GM12892 (cell line): ENCODE measurements at regions not wholly inside any gene's neighbourhood (a gene's known extent, or its start where the extent isn't known, plus 50 kb on each side); places are given as distances from the start of the nearest gene placed in this dataset.

Experiments used
- POLR2AphosphoS5 ChIP-seq: IDR thresholded peaks from 2 replicates; pipeline ENCODE4 v1.6.1; 2011; ENCODE audit warnings: low read depth, low read length, control low read depth
- TAF1 ChIP-seq: IDR thresholded peaks from 2 replicates; pipeline ENCODE4 v1.6.1; 2011; ENCODE audit warnings: low read depth, mild to moderate bottlenecking, control low read depth, low read length, borderline replicate concordance

DNA sequence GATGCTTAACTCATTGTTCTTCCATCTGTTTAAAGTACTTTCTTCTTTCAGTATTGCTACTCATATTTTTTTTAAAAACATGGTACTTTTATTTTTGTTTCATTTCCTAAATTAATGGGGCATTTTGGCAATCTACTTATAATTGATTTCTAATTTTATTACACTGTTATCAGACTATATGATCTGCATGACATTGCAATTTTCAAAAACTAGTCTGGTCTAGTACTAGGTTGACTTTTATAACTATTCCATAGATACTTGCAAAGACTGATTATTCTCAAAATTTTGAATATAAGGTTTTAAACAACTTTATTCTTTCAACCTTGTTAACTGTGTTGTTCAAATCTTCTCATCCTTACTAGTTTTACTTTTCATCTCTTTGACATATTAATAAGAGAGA is 63.9 kb upstream of the MVB12B start:
- TF ChIP-seq TAF1, result no peak
- TF ChIP-seq POLR2AphosphoS5, result no peak
